ENCODE measurements at regions not wholly inside any gene's neighbourhood (a gene's known extent, or its start where the extent isn't known, plus 50 kb on each side); places are given as distances from the start of the nearest gene placed in this dataset.
"Not testable (repeated sequence)": the region's sequence is repeated elsewhere in the genome, so short reads cannot be mapped to it uniquely, and the experiment has no call there.

DNA sequence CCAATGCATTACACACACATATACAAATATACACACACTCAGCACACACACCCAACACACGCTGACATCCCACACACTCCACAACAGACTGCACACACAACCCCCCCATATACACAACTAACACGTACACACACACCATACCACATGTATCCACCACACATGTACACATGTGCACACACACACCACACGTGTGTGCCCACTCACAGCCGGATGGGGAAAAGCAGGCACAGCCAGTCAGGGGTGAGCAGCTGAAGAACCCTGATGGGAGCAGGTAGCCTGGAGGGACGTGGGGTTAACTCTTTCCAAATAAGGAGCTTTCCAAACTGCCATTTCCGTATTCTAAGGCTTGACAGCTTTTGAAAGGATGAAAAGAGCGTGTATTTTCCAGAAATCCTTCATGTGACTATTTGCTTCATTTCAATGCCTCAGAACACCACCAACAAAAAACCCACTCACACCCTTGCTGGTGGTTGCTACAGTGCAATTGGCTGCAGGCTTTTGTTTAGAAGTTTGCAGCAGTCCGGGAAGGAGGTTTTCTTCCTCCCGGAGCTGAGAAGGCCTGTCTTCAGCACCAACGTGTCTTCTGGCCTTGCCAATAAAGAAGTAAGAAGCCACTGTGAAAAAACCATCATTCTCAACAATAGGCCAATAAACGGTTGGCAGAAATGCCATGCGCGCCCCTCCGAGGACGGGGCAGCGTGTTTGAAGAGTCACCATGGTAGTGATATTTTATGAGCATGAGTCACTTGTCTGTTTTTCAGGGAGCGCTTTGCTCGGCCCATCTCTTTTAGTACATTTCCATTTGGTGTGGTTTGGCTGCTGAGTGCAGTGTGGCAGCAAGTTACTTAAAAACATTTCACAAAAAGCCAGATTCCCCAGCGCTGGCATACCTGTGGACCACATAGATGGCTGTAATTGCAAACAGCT is 131.3 kb upstream of the GMDS start:
- in situ Hi-C loops (cut with HindIII; ENCODE audit: low pct_ligation_motif_present, low pct_unique_long_range_greater_than_20kb, low sequenced_read_pairs): no loop called here
- peak; percentile 66 for DNase-seq

- DNase-seq: no peak
- in situ Hi-C loops (cut with HindIII; ENCODE audit: low pct_ligation_motif_present, low pct_unique_long_range_greater_than_20kb, low sequenced_read_pairs): no loop called here
Observed at GRCh38 chr6:2375443-2375842, 130.0 kb upstream of the GMDS start.

DNA sequence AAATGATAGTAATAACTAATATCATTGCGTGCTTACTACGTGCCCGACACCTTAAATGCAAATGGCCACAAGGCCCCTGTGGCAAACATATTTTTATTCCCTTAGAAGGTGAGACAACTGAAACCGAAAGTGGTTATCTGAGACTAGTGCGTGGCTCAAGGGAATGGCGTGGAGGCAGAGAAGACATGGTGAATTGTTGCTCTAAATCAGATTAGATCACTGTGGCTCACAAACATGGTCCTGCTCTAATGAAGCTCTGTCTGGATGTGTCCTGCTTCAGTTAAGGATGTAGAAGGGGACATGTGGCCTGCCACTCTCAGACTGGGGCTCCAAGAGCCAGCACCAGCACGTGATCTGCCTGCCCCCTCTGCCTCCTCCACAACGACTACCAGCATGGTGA is 124.2 kb upstream of the GMDS start:
- in situ Hi-C loops (cut with HindIII; ENCODE audit: low pct_ligation_motif_present, low pct_unique_long_range_greater_than_20kb, low sequenced_read_pairs): no loop called here
- DNase-seq: no peak

GRCh38 chr6:2363211-2363610 is 117.8 kb upstream of the GMDS start:
- in situ Hi-C loops (cut with HindIII; ENCODE audit: low pct_ligation_motif_present, low pct_unique_long_range_greater_than_20kb, low sequenced_read_pairs): no loop called here
- DNase-seq: no peak

DNA sequence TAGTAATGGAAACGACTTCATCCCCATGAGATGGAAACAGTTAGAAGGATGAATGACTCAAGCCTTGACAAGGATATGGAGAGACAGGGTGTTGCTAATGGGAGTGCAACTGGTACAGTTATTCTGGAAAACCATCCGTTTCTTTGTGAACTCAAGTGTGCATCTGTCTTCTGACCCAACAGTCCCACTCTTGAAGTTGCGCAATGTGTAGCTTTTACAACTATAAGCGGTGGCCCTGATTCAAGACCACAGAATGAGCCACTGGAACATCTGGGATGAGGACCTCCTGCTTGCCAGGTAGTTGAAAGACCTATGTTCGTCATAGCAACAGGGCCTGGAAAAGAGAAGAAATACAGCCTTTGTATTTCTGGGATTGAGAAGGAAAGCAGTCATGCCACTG is 115.8 kb upstream of the GMDS start:
- in situ Hi-C loops (cut with HindIII; ENCODE audit: low pct_ligation_motif_present, low pct_unique_long_range_greater_than_20kb, low sequenced_read_pairs): no loop called here
- no peak for DNase-seq

DNA sequence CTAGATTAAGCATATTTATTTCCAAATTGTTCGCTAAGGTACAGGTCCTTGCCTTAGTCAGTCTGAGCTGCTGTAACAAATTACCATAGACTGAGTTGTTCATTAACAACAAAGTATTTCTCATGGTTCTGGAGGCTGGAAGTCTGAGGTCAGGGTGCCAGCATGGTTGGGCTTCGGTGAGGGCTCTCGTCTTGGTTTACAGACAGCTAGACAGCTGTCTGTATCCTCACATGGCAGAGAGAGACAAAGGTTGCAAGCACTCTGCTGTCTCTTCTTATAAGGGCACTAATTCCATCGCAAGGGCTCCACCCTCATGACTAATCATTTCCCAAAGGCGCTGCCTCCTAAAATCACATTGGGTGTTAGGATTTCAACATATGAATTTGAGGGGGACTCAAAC is 115.3 kb upstream of the GMDS start:
- no peak for DNase-seq
- in situ Hi-C loops (cut with HindIII; ENCODE audit: low pct_ligation_motif_present, low pct_unique_long_range_greater_than_20kb, low sequenced_read_pairs): no loop called here

DNA sequence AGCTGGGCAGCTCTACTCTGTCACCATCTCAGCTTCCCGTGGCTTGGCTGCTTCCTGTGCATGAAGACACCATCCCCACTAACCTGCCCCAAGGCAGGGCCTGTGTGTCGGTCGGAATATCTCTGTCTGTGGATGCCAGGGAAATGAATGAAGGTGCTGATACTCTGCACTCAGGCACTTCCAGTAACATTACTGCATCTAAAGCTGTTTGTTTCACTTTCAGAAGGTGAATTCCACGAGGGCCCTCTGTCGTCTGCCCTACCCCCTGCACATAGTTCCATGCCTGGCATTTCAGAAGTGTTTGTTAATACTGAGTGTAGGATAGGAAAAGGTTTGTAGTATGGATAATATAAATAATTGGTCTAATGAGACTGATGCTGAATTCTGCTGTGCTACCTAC is 114.7 kb upstream of the GMDS start:
- in situ Hi-C loops (cut with HindIII; ENCODE audit: low pct_ligation_motif_present, low pct_unique_long_range_greater_than_20kb, low sequenced_read_pairs): no loop called here
- no peak for DNase-seq

DNA sequence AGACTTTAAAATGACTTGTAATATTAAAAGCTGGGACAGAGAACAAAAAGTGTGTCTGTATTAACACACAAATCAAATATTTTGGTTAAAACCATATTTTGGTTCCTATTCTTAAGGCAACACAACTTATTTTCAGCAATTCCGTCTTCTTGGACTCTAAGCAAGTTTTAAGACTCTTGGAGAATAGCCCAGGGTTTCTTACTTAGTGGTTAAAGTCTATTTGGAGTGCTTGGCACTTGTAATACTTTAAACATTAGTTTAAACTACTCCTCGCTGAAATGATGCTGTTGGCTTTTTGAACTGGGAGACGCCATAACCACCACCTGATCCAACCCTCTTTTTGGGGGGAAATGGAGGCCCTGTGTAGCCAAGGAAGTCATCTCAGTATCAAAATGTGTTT is 109.7 kb upstream of the GMDS start:
- in situ Hi-C loops (cut with HindIII; ENCODE audit: low pct_ligation_motif_present, low pct_unique_long_range_greater_than_20kb, low sequenced_read_pairs): no loop called here
- no peak for DNase-seq

DNA sequence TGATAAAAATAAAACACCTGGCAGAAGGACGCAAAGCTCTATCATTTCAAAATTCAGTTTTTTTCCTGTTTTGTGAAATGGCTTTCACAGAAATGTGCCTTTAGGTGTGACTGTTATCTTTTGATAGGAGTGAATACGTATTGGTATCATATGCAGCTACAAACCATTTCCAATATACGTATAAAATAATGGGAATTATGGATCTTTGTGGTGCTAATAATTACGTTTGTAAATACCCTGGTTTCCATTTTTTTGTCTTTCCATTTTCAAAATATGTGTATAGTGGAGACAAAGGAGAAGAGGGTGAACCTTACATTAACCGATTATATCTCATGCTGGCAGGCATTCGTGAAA is 108.7 kb upstream of the GMDS start:
- in situ Hi-C loops (cut with HindIII; ENCODE audit: low pct_ligation_motif_present, low pct_unique_long_range_greater_than_20kb, low sequenced_read_pairs): no loop called here
- no peak for DNase-seq

GRCh38 chr6:2353412-2354137 is 108.2 kb upstream of the GMDS start:
- in situ Hi-C loops (cut with HindIII; ENCODE audit: low pct_ligation_motif_present, low pct_unique_long_range_greater_than_20kb, low sequenced_read_pairs): no loop called here
- peak; percentile 60 for DNase-seq

DNA sequence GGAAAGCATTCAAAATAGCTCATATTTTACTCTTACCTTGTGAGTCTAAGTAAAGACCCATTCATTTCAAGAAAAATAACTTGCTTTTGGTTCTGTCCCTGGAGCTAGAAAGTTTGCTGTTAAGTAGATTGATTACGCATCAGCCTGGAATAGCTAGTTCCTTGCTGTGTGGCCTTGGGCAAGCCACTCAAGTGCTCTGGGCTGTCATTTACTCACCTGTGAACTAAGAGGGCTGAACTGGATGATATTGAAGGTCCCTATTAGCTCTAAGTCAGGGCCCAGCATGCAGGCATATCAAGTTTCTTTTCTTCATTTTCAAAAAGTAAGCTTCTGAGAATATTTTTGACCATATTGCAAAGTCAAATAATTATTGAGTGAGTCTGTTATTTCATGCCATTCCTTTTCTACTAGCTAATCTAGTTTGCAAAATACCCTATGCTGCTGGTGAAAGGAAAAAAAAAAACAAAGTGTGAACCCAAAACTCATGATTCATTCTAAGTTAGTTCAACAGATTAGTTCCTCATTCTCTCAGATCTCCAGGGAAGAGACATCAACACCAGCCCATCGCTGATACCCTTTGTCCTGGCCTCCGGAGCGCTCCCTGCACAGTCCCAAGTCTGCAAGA is 106.5 kb upstream of the GMDS start:
- DNase-seq: no peak
- in situ Hi-C loops (cut with HindIII; ENCODE audit: low pct_ligation_motif_present, low pct_unique_long_range_greater_than_20kb, low sequenced_read_pairs): no loop called here

DNA sequence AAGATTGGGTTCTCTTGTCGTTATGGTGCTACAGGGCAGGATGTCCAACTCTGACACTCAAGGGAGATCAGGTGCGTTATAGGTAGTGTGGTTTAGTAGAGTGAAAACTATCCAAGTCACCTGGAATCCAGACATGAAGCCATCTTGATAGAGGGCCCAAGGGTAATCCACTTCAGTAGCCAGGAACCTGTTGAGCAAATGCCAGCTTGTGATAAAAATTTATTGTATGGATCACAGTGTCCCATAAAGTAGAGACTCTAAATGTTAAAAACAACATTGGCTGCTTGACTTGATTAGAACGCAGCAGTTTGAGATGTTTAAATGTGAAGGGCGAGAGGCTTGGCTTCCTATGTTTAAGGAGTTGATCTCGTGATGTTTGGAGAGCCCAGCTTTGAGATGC is 105.7 kb upstream of the GMDS start:
- in situ Hi-C loops (cut with HindIII; ENCODE audit: low pct_ligation_motif_present, low pct_unique_long_range_greater_than_20kb, low sequenced_read_pairs): no loop called here

DNA sequence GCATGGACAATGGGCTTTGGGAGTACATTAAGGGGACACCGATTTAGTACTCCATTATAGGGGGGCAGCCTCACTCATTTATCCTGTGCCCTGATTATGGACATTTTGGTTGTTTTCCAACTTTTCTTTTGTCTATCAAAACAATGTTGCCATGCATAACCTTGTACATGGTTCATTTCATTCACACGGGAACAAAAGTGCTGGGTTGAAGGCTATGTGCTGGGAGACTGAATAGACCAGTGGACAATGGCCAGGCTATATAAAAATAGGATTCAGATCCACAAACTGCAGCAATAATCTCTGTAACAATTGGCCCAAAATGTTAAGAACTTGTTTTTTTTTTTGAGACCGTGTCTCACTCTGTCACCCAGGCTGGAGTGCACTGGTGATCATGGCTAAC is 100.7 kb upstream of the GMDS start:
- in situ Hi-C loops (cut with HindIII; ENCODE audit: low pct_ligation_motif_present, low pct_unique_long_range_greater_than_20kb, low sequenced_read_pairs): no loop called here
- DNase-seq: no peak

More for the DNA sequence above, 105.7 kb upstream of the GMDS start:
- no peak for DNase-seq

DNA sequence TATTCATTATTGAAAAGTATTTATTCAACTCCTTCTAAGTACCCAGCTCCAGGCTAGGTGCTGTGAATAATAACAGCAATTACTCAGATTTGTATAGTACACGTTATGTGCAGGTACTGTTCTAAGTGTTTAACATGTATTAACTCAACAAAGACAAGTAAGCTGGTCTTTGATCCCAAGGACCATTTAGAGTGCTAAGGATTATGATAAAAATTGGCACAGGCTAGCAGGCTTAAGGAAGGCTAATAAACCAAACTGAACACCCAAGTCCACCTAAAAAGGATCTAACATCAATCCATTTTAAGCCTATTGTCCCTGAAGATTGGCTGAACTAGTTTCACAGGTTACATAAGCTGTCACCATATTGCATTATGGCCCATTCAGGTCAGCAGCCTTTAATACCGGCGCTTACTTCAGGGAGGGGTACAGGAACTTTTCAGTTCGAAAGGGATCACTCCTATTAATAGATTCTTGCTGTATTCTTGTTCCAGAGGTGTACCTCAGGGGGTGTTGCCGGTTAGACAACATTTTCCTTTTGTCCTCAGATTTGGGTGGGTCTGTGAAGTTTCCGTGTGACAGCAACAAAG is 99.0 kb upstream of the GMDS start:
- in situ Hi-C loops (cut with HindIII; ENCODE audit: low pct_ligation_motif_present, low pct_unique_long_range_greater_than_20kb, low sequenced_read_pairs): no loop called here
- no peak for DNase-seq

- in situ Hi-C loops (cut with HindIII; ENCODE audit: low pct_ligation_motif_present, low pct_unique_long_range_greater_than_20kb, low sequenced_read_pairs): no loop called here
- no peak for DNase-seq
Observed at GRCh38 chr6:2327591-2327990, 82.2 kb upstream of the GMDS start.

GRCh38 chr6:2324166-2324953 is 79.0 kb upstream of the GMDS start:
- DNase-seq: no peak
- in situ Hi-C loops (cut with HindIII; ENCODE audit: low pct_ligation_motif_present, low pct_unique_long_range_greater_than_20kb, low sequenced_read_pairs): no loop called here

DNA sequence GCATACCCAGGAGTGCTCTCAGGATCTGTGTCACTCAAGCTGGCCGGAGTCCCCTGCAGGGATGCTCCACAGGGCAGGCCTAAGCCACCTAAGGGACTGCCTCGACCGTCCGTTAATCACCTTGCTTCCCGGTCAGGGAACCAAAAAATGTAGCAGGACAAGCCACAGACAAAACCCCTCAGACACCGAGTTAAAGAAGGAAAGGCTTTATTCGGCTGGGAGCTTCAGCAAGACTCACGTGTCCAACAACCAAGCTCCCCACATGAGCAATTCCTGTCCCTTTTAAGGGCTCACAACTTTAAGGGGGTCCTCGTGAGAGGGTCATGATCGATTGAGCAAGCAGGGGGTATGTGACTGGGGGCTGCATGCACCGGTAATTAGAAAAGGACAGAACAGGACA is 72.1 kb upstream of the GMDS start:
- DNase-seq; in situ Hi-C loops (cut with HindIII; ENCODE audit: low pct_ligation_motif_present, low pct_unique_long_range_greater_than_20kb, low sequenced_read_pairs): not testable (repeated sequence)

DNA sequence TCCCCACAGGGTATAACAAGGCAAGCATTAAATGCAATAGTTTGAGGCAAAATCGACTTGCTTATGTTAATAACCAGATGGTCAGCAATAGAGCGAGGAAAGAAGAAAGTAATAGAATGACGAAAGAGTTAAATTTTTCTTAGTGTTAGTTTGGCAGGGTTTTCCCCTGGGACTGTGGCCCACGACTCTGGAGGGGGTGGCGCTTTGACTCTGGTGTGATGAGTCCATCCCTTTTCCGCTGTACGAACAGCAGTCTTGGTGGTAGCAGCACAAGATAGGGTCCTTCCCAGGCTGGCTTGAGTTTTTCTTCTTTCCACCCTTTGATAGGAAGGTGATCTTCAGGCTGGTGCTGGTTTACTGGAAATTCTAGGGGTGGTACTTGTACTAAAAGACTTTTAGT is 69.2 kb upstream of the GMDS start:
- in situ Hi-C loops (cut with HindIII; ENCODE audit: low pct_ligation_motif_present, low pct_unique_long_range_greater_than_20kb, low sequenced_read_pairs): no loop called here

GRCh38 chr6:2310042-2310441 is 64.6 kb upstream of the GMDS start:
- no peak for DNase-seq
- in situ Hi-C loops (cut with HindIII; ENCODE audit: low pct_ligation_motif_present, low pct_unique_long_range_greater_than_20kb, low sequenced_read_pairs): no loop called here

More for the DNA sequence above, 69.2 kb upstream of the GMDS start:
- no peak for DNase-seq

Data from ACHN (cell line).